ENCODE measurements at regions not wholly inside any gene's neighbourhood (a gene's known extent, or its start where the extent isn't known, plus 50 kb on each side); places are given as distances from the start of the nearest gene placed in this dataset.
A peak's percentile ranks its signal among the peaks of the same experiment; 100 is the strongest.

GRCh38 chr13:44140146-44140545 is 233.5 kb upstream of the SERP2 start:
- H3K9me3 Mint-ChIP-seq: no peaks in the 10 kb centered on the region
- DNase-seq (no peak), ATAC-seq (no peak)
- no peak overlapping the region for H3K27ac Mint-ChIP-seq
- peaks cover 0 to 5% of the 10 kb centered on the region in 2 donors for H3K27me3 Mint-ChIP-seq (ENCODE audit: low read depth in 2 of 2)
- Histone ChIP-seq H3K9me3 (ENCODE audit: control insufficient read depth, insufficient read depth, low read length) (no peaks in the 10 kb centered on the region), H3K4me3 (ENCODE audit: low read length) (no peak overlapping the region), H3K27me3 (ENCODE audit: control insufficient read depth, insufficient read depth, low read length) (no peaks in the 10 kb centered on the region), H3K36me3 (ENCODE audit: control insufficient read depth, insufficient read depth, low read length) (no peaks in the 10 kb centered on the region), H3K4me1 (ENCODE audit: control insufficient read depth, insufficient read depth, low read length) (peaks cover 13% of the 10 kb centered on the region), H3K27ac (ENCODE audit: low read length) (no peak overlapping the region)
- H3K36me3 Mint-ChIP-seq: no peaks in the 10 kb centered on the region
- TF ChIP-seq CTCF (IDR thresholded peaks at IDR 0.05): no peak
- 96% methylated on average over 7 of the region's 7 CpGs for WGBS (ENCODE audit: insufficient coverage)
- peaks cover 17 to 20% of the 10 kb centered on the region in 2 donors for H3K4me1 Mint-ChIP-seq
- no peak overlapping the region for H3K4me3 Mint-ChIP-seq
- intact Hi-C loops (cut with micrococcal nuclease): loop anchor here (10.0 kb wide), 2 partner anchors 85 to 135 kb away; no protein-coding TSS in a partner anchor

- DNase-seq (no peak), ATAC-seq (no peak)
- H3K27me3 ChIP-seq (ENCODE audit: control insufficient read depth, insufficient read depth, low read length): no peaks in the 10 kb centered on the region
- H3K4me3 ChIP-seq (ENCODE audit: low read length): peak overlapping the region; percentile 68
- TF ChIP-seq CTCF (IDR thresholded peaks at IDR 0.05): no peak
- H3K27me3 Mint-ChIP-seq (ENCODE audit: low read depth in 2 of 2): peaks cover 2 to 6% of the 10 kb centered on the region in 2 donors
- peak overlapping the region; percentile 87 for H3K4me3 Mint-ChIP-seq
- H3K9me3 ChIP-seq (ENCODE audit: control insufficient read depth, insufficient read depth, low read length): no peaks in the 10 kb centered on the region
- peak overlapping the region; percentile 85 to 91 for H3K27ac Mint-ChIP-seq
- peak overlapping the region; percentile 90 for H3K27ac ChIP-seq (ENCODE audit: low read length)
- H3K4me1 Mint-ChIP-seq: peaks cover 17 to 20% of the 10 kb centered on the region in 2 donors
- no peaks in the 10 kb centered on the region for H3K36me3 Mint-ChIP-seq
- H3K4me1 ChIP-seq (ENCODE audit: control insufficient read depth, insufficient read depth, low read length): peaks cover 13% of the 10 kb centered on the region
- H3K9me3 Mint-ChIP-seq: no peaks in the 10 kb centered on the region
- WGBS (ENCODE audit: insufficient coverage): 36% methylated on average over 12 of the region's 13 CpGs
- H3K36me3 ChIP-seq (ENCODE audit: control insufficient read depth, insufficient read depth, low read length): no peaks in the 10 kb centered on the region
- intact Hi-C loops (cut with micrococcal nuclease): loop anchor here (10.0 kb wide), 2 partner anchors 86 to 134 kb away; no protein-coding TSS in a partner anchor
Measured at GRCh38 chr13:44140888-44141724, 232.5 kb upstream of the SERP2 start.

- peaks cover 17 to 20% of the 10 kb centered on the region in 2 donors for H3K4me1 Mint-ChIP-seq
- no peaks in the 10 kb centered on the region for H3K36me3 Mint-ChIP-seq
- Histone ChIP-seq H3K27me3 (ENCODE audit: control insufficient read depth, insufficient read depth, low read length) (no peaks in the 10 kb centered on the region), H3K27ac (ENCODE audit: low read length) (peak overlapping the region; percentile 90), H3K9me3 (ENCODE audit: control insufficient read depth, insufficient read depth, low read length) (no peaks in the 10 kb centered on the region), H3K4me1 (ENCODE audit: control insufficient read depth, insufficient read depth, low read length) (peaks cover 13% of the 10 kb centered on the region), H3K36me3 (ENCODE audit: control insufficient read depth, insufficient read depth, low read length) (no peaks in the 10 kb centered on the region), H3K4me3 (ENCODE audit: low read length) (peak overlapping the region; percentile 68)
- H3K9me3 Mint-ChIP-seq: no peaks in the 10 kb centered on the region
- peak overlapping the region; percentile 85 to 91 for H3K27ac Mint-ChIP-seq
- ATAC-seq (peak; percentile 97 to 100 (median 98)), DNase-seq (peak; percentile 89 to 99)
- TF ChIP-seq CTCF (IDR thresholded peaks at IDR 0.05): no peak
- intact Hi-C loops (cut with micrococcal nuclease): loop anchor here (10.0 kb wide), 2 partner anchors 87 to 133 kb away; no protein-coding TSS in a partner anchor
- WGBS (ENCODE audit: insufficient coverage): under 1% methylated on average over 79 of the region's 84 CpGs
- peaks cover 2 to 6% of the 10 kb centered on the region in 2 donors for H3K27me3 Mint-ChIP-seq (ENCODE audit: low read depth in 2 of 2)
- H3K4me3 Mint-ChIP-seq: peak overlapping the region; percentile 91
Measured at GRCh38 chr13:44141725-44142539, 231.7 kb upstream of the SERP2 start.
